ENCODE measurements at regions not wholly inside any gene's neighbourhood (a gene's known extent, or its start where the extent isn't known, plus 50 kb on each side); places are given as distances from the start of the nearest gene placed in this dataset.

GRCh38 chr7:131778601-131779000 lies 222.2 kb upstream of the PODXL start:
- TF ChIP-seq EZH2 (IDR thresholded peaks at IDR 0.05; ENCODE audit: borderline replicate concordance, low read depth, low read length) = no peak
- TF ChIP-seq TAF1 (IDR thresholded peaks at IDR 0.05; ENCODE audit: control insufficient read depth, extremely low read depth, insufficient read depth, low read length, severe bottlenecking) = no peak
- TF ChIP-seq HNRNPLL (IDR thresholded peaks at IDR 0.05; ENCODE audit: low read depth, low read length, poor library complexity, severe bottlenecking) = no peak
- TF ChIP-seq NFE2L1 (tag; IDR thresholded peaks at IDR 0.05; ENCODE audit: borderline replicate concordance, low read depth) = no peak
- no peak for TF ChIP-seq ZNF707 (CRISPR knock-in tag; conservative IDR thresholded peaks at IDR 0.05)
- TF ChIP-seq CTCF (IDR thresholded peaks at IDR 0.05 in 2 of 3, conservative IDR thresholded peaks at IDR 0.05 in 1 of 3; ENCODE audit: insufficient read depth in 2 of 3, low read depth in 1 of 3, low read length in 3 of 3) = no peak
- TF ChIP-seq RAD21 (CRISPR knock-in tag; conservative IDR thresholded peaks at IDR 0.05 in 1 of 2, IDR thresholded peaks at IDR 0.05 in 1 of 2) = no peak
- TF ChIP-seq LARP7 (IDR thresholded peaks at IDR 0.05) = no peak
- no peak for TF ChIP-seq SFPQ (IDR thresholded peaks at IDR 0.05; ENCODE audit: low read depth, low read length)
- TF ChIP-seq REST (IDR thresholded peaks at IDR 0.05; ENCODE audit: borderline replicate concordance) = no peak
- no peak for TF ChIP-seq REST (CRISPR knock-in tag; IDR thresholded peaks at IDR 0.05; ENCODE audit: low read depth)
- TF ChIP-seq COPS2 (conservative IDR thresholded peaks at IDR 0.05) = no peak
- TF ChIP-seq MAFG (tag; conservative IDR thresholded peaks at IDR 0.05) = no peak
- no peak for TF ChIP-seq NR3C1 (CRISPR knock-in tag; IDR thresholded peaks at IDR 0.05)
- no peak for TF ChIP-seq SMARCE1 (IDR thresholded peaks at IDR 0.05)
